WTC11 (cell line): ENCODE measurements at regions not wholly inside any gene's neighbourhood (a gene's known extent, or its start where the extent isn't known, plus 50 kb on each side); places are given as distances from the start of the nearest gene placed in this dataset.
"Not testable (repeated sequence)": the region's sequence is repeated elsewhere in the genome, so short reads cannot be mapped to it uniquely, and the experiment has no call there.

Source experiments
- ATAC-seq: fragments of 200-7000 bp; cut with Tn5 transposase; 2 replicates; pipeline ENCODE4 v1.10.0; 2021; ENCODE audit warnings: mild to moderate bottlenecking, moderate library complexity
- CTCF ChIA-PET: fragments of 300-600 bp; sonication (Branson Sonifier 250); formaldehyde crosslinking; loops from one replicate; lab custom pipeline; 2021; ENCODE audit warnings: antibody characterized with exemption; lab: Charles Lee
- POLR2A ChIA-PET: fragments of 350-600 bp; sonication (Branson Sonifier 250); formaldehyde crosslinking; loops from one replicate; lab custom pipeline; 2021; ENCODE audit warnings: antibody characterized with exemption; lab: Charles Lee
- DNase-seq: peaks from one replicate; pipeline ENCODE4 v3.0.0; 2021; ENCODE audit warnings: low spot score
- H3K27ac Mint-ChIP-seq: 2 replicates; pipeline ENCODE4 v1.8.0; 2021; ENCODE audit warnings: mixed read lengths
- H3K27me3 Mint-ChIP-seq: 2 replicates; pipeline ENCODE4 v1.8.0; 2021; ENCODE audit warnings: low read depth, mild to moderate bottlenecking, moderate library complexity, mixed read lengths
- H3K36me3 Mint-ChIP-seq: 2 replicates; pipeline ENCODE4 v1.8.0; 2021; ENCODE audit warnings: mixed read lengths
- H3K4me1 Mint-ChIP-seq: 2 replicates; pipeline ENCODE4 v1.8.0; 2022; ENCODE audit warnings: mixed read lengths
- H3K4me3 Mint-ChIP-seq: 2 replicates; pipeline ENCODE4 v1.8.0; 2021; ENCODE audit warnings: mild to moderate bottlenecking, moderate library complexity, mixed read lengths
- H3K9me3 Mint-ChIP-seq: 2 replicates; pipeline ENCODE4 v1.8.0; 2021; ENCODE audit warnings: mixed read lengths
- CREB1 ChIP-seq: sonication (generic); formaldehyde crosslinking; IDR thresholded peaks from 2 replicates; pipeline ENCODE4 v1.8.0; 2023; ENCODE audit warnings: mild to moderate bottlenecking, missing genetic modification reagents
- EMX1 ChIP-seq: fragments of 250-450 bp; sonication (Bioruptor Pico); IDR thresholded peaks from 2 replicates; pipeline ENCODE4 v1.8.0; 2021; ENCODE audit warnings: mild to moderate bottlenecking
- FOXK1 ChIP-seq: sonication (generic); formaldehyde crosslinking; IDR thresholded peaks from 2 replicates; pipeline ENCODE4 v1.8.0; 2022; ENCODE audit warnings: mild to moderate bottlenecking, moderate library complexity, missing genetic modification reagents
- PRRX2 ChIP-seq: fragments of 250-450 bp; sonication (Bioruptor Pico); IDR thresholded peaks from 2 replicates; pipeline ENCODE4 v1.8.0; 2021; ENCODE audit warnings: mild to moderate bottlenecking
- ZNF232 ChIP-seq: sonication (generic); formaldehyde crosslinking; IDR thresholded peaks from 2 replicates; pipeline ENCODE4 v1.8.0; 2022; ENCODE audit warnings: mild to moderate bottlenecking, missing genetic modification reagents
- ZNF317 ChIP-seq: sonication (generic); formaldehyde crosslinking; IDR thresholded peaks from 2 replicates; pipeline ENCODE4 v1.8.1; 2023; ENCODE audit warnings: low read depth, mild to moderate bottlenecking, moderate library complexity, missing genetic modification reagents, borderline replicate concordance
- ZNF396 ChIP-seq: fragments of 250-450 bp; sonication (Bioruptor Pico); IDR thresholded peaks from 2 replicates; pipeline ENCODE4 v1.8.0; 2021; ENCODE audit warnings: mild to moderate bottlenecking, moderate library complexity, borderline replicate concordance
- TF ChIP-seq, protein P1 (sequence below): sonication (generic); formaldehyde crosslinking; IDR thresholded peaks from 2 replicates; pipeline ENCODE4 v1.8.1; 2022; ENCODE audit warnings: missing genetic modification reagents, borderline replicate concordance
- TF ChIP-seq, protein P2 (sequence below): sonication (generic); formaldehyde crosslinking; IDR thresholded peaks from 2 replicates; pipeline ENCODE4 v1.8.1; 2023; ENCODE audit warnings: mild to moderate bottlenecking, missing genetic modification reagents
- TF ChIP-seq, protein P3 (sequence below): fragments of 250-450 bp; sonication (Bioruptor Pico); IDR thresholded peaks from 2 replicates; pipeline ENCODE4 v1.9.0; 2021; ENCODE audit warnings: moderate library complexity, mild to moderate bottlenecking, inconsistent platforms, borderline replicate concordance
- TF ChIP-seq, protein P4 (sequence below): sonication (generic); formaldehyde crosslinking; IDR thresholded peaks from 2 replicates; pipeline ENCODE4 v1.8.1; 2022; ENCODE audit warnings: mild to moderate bottlenecking, missing genetic modification reagents, moderate library complexity, borderline replicate concordance
- TF ChIP-seq, protein P5 (sequence below): sonication (generic); formaldehyde crosslinking; conservative IDR thresholded peaks from 2 replicates; pipeline ENCODE4 v1.8.1; 2022; ENCODE audit warnings: mild to moderate bottlenecking, missing genetic modification reagents
- TF ChIP-seq, protein P6 (sequence below): sonication (generic); formaldehyde crosslinking; IDR thresholded peaks from 2 replicates; pipeline ENCODE4 v1.8.1; 2022; ENCODE audit warnings: mild to moderate bottlenecking, moderate library complexity, missing genetic modification reagents
- TF ChIP-seq, protein P7 (sequence below): sonication (generic); formaldehyde crosslinking; IDR thresholded peaks from 2 replicates; pipeline ENCODE4 v1.8.0; 2022; ENCODE audit warnings: missing genetic modification reagents
- TF ChIP-seq, protein P8 (sequence below): fragments of 200-600 bp; IDR thresholded peaks from 2 replicates; pipeline ENCODE4 v1.8.0; 2022; ENCODE audit warnings: antibody characterized with exemption

DNA sequence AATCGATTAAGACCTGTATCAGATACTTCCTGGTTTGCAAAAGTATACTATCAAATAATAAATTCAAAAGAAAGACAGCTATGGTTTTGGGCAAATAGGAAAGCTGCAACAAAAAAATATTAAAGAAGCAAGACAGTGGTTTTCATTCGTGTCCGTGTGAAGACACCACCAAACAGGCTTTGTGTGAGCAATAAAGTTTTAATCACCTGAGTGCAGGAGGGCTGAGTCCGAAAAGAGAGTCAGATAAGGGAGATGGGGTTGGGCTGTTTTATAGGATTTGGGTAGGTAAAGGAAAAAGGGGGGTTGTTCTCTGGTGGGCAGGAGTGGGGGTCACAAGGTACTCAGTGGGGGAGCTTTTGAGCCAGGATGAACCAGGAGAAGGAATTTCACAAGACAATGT is 609.7 kb upstream of the LUZP2 start:
- DNase-seq, H3K4me3 Mint-ChIP-seq, H3K27me3 Mint-ChIP-seq, CTCF ChIA-PET, H3K36me3 Mint-ChIP-seq, ATAC-seq, POLR2A ChIA-PET: not testable (repeated sequence)
- peaks cover 19% of the 10 kb centered on the region for H3K9me3 Mint-ChIP-seq
- peaks cover 14% of the 10 kb centered on the region for H3K4me1 Mint-ChIP-seq
- peak overlapping the region; percentile 61; the same call in 1 of the 2 replicates for H3K27ac Mint-ChIP-seq

DNA sequence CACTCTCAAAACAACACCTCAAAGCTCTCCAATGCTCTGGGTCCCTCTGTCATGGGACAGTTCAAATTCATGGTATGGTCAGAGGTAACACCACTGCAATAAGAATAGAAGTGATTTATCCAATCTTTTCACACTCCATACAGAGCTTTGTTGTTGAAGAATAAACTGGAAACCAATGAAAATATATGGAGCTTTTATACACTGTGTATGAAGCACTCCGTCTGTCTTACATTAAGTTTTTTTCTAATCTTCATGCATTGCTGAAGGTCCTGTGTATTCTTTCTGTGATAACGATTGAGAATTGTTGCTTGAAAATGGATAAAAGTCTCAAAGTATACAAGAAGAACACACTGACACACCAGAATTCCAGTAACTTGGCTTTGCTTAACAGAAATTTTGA is 603.7 kb upstream of the LUZP2 start:
- no peaks in the 10 kb centered on the region for H3K4me1 Mint-ChIP-seq
- no peak for ATAC-seq
- H3K27ac Mint-ChIP-seq, result no peak overlapping the region
- H3K36me3 Mint-ChIP-seq, result peaks cover 7% of the 10 kb centered on the region; the same call in 1 of the 2 replicates
- CTCF ChIA-PET, result no interaction called here
- H3K9me3 Mint-ChIP-seq, result peaks cover 18% of the 10 kb centered on the region
- POLR2A ChIA-PET, result no interaction called here
- no peak for DNase-seq
- no peaks in the 10 kb centered on the region for H3K27me3 Mint-ChIP-seq
- no peak for TF ChIP-seq ZNF396 (CRISPR knock-in tag)
- TF ChIP-seq ZNF232 (CRISPR knock-in tag), result no peak
- no peak for TF ChIP-seq EMX1 (CRISPR knock-in tag)
- TF ChIP-seq, protein P1, sequence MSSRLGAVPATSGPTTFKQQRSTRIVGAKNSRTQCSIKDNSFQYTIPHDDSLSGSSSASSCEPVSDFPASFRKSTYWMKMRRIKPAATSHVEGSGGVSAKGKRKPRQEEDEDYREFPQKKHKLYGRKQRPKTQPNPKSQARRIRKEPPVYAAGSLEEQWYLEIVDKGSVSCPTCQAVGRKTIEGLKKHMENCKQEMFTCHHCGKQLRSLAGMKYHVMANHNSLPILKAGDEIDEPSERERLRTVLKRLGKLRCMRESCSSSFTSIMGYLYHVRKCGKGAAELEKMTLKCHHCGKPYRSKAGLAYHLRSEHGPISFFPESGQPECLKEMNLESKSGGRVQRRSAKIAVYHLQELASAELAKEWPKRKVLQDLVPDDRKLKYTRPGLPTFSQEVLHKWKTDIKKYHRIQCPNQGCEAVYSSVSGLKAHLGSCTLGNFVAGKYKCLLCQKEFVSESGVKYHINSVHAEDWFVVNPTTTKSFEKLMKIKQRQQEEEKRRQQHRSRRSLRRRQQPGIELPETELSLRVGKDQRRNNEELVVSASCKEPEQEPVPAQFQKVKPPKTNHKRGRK (CRISPR knock-in tag), result no peak
- TF ChIP-seq, protein P2, sequence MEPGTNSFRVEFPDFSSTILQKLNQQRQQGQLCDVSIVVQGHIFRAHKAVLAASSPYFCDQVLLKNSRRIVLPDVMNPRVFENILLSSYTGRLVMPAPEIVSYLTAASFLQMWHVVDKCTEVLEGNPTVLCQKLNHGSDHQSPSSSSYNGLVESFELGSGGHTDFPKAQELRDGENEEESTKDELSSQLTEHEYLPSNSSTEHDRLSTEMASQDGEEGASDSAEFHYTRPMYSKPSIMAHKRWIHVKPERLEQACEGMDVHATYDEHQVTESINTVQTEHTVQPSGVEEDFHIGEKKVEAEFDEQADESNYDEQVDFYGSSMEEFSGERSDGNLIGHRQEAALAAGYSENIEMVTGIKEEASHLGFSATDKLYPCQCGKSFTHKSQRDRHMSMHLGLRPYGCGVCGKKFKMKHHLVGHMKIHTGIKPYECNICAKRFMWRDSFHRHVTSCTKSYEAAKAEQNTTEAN (CRISPR knock-in tag), result no peak
- H3K4me3 Mint-ChIP-seq, result no peak overlapping the region

DNA sequence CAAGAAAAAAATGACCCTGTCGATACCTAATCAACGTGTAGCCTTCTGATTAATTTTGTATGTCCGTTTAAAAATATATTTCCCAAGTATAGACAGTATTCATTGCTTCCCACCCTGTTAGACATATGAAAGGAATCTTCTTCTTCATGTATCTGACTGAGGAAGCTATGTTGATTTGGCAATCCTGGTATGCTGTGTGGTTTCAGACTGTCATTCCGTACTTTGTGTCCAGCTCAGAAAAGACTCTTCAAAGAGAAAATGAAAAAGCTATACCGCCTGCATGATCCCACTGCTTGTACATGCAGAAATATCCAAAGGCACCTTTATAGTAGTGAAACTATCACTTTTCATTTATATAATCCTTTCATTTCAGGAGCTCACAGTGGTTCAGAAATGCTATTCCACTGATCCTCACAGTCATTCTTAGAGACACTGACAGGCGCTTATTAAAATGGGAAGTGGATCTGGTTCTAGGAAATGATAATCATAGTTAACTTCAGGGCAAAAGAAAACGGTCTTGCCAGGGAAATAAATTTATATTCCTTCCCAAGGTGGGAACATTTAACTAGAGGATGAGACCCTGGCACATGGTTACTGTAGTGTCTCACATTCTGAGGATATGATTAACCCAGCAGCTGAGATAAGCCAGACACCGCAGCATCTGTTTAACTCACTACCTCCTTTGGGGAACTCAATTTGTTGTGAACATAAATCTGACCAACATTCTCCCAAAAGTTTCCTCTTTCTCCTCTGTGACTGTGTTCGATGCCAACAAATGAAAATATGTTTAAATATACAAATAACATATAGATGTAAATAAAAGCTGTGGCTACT is 599.2 kb upstream of the LUZP2 start:
- TF ChIP-seq, protein P3, sequence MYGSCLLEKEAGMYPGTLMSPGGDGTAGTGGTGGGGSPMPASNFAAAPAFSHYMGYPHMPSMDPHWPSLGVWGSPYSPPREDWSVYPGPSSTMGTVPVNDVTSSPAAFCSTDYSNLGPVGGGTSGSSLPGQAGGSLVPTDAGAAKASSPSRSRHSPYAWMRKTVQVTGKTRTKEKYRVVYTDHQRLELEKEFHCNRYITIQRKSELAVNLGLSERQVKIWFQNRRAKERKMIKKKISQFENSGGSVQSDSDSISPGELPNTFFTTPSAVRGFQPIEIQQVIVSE, result no peak
- TF ChIP-seq, protein P4, sequence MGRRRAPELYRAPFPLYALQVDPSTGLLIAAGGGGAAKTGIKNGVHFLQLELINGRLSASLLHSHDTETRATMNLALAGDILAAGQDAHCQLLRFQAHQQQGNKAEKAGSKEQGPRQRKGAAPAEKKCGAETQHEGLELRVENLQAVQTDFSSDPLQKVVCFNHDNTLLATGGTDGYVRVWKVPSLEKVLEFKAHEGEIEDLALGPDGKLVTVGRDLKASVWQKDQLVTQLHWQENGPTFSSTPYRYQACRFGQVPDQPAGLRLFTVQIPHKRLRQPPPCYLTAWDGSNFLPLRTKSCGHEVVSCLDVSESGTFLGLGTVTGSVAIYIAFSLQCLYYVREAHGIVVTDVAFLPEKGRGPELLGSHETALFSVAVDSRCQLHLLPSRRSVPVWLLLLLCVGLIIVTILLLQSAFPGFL (CRISPR knock-in tag), result no peak
- H3K4me1 Mint-ChIP-seq, result no peaks in the 10 kb centered on the region
- H3K4me3 Mint-ChIP-seq, result no peak overlapping the region
- DNase-seq (no peak), ATAC-seq (no peak)
- no peaks in the 10 kb centered on the region for H3K36me3 Mint-ChIP-seq
- ChIA-PET POLR2A (no interaction called here), CTCF (no interaction called here)
- H3K27me3 Mint-ChIP-seq, result no peaks in the 10 kb centered on the region
- H3K9me3 Mint-ChIP-seq, result peaks cover under 1% of the 10 kb centered on the region; the same call in 1 of the 2 replicates
- no peak overlapping the region for H3K27ac Mint-ChIP-seq

DNA sequence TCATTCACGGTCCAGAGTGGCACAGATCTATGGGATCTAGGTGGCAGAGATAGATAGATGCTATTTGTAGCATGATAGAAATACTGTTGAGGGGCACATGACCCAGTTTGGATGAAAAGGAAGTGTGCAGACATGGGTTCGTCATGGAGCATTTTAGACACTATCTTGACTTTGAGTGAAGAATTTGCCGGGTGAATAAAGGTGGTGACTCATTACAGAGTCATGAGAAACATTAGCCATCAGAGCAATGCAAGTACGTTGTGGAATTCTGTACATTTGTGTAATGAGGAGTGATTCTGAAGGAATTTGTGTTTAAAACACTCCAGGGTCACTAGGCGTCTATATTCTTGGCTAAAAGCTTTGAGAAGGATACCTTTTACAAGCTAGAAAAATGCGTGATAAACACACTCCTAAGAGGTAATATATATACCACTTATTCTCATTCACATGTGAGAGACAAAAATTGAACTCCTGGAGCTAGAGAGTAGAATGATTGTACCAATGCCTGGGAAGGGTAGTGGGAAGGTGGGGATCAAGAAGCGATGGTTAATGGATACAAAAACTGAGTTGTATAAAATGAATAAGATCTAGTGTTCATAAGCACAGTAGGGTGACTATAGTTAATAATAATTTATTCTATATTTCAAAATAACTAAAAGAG is 593.7 kb upstream of the LUZP2 start:
- ATAC-seq (no peak), DNase-seq (no peak)
- H3K4me1 Mint-ChIP-seq, result no peaks in the 10 kb centered on the region
- ChIA-PET POLR2A (no interaction called here), CTCF (no interaction called here)
- peaks cover 4% of the 10 kb centered on the region for H3K9me3 Mint-ChIP-seq
- H3K27ac Mint-ChIP-seq, result no peak overlapping the region
- H3K36me3 Mint-ChIP-seq, result no peaks in the 10 kb centered on the region
- H3K4me3 Mint-ChIP-seq, result no peak overlapping the region
- H3K27me3 Mint-ChIP-seq, result no peaks in the 10 kb centered on the region
- TF ChIP-seq ZNF317 (CRISPR knock-in tag) (no peak), FOXK1 (no peak), CREB1 (CRISPR knock-in tag) (no peak), PRRX2 (CRISPR knock-in tag) (no peak)
- TF ChIP-seq, protein P5, sequence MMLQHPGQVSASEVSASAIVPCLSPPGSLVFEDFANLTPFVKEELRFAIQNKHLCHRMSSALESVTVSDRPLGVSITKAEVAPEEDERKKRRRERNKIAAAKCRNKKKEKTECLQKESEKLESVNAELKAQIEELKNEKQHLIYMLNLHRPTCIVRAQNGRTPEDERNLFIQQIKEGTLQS (CRISPR knock-in tag), result no peak
- TF ChIP-seq, protein P6, sequence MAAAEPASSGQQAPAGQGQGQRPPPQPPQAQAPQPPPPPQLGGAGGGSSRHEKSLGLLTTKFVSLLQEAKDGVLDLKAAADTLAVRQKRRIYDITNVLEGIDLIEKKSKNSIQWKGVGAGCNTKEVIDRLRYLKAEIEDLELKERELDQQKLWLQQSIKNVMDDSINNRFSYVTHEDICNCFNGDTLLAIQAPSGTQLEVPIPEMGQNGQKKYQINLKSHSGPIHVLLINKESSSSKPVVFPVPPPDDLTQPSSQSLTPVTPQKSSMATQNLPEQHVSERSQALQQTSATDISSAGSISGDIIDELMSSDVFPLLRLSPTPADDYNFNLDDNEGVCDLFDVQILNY (CRISPR knock-in tag), result no peak
- TF ChIP-seq, protein P7, sequence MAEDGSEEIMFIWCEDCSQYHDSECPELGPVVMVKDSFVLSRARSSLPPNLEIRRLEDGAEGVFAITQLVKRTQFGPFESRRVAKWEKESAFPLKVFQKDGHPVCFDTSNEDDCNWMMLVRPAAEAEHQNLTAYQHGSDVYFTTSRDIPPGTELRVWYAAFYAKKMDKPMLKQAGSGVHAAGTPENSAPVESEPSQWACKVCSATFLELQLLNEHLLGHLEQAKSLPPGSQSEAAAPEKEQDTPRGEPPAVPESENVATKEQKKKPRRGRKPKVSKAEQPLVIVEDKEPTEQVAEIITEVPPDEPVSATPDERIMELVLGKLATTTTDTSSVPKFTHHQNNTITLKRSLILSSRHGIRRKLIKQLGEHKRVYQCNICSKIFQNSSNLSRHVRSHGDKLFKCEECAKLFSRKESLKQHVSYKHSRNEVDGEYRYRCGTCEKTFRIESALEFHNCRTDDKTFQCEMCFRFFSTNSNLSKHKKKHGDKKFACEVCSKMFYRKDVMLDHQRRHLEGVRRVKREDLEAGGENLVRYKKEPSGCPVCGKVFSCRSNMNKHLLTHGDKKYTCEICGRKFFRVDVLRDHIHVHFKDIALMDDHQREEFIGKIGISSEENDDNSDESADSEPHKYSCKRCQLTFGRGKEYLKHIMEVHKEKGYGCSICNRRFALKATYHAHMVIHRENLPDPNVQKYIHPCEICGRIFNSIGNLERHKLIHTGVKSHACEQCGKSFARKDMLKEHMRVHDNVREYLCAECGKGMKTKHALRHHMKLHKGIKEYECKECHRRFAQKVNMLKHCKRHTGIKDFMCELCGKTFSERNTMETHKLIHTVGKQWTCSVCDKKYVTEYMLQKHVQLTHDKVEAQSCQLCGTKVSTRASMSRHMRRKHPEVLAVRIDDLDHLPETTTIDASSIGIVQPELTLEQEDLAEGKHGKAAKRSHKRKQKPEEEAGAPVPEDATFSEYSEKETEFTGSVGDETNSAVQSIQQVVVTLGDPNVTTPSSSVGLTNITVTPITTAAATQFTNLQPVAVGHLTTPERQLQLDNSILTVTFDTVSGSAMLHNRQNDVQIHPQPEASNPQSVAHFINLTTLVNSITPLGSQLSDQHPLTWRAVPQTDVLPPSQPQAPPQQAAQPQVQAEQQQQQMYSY (CRISPR knock-in tag), result no peak
- TF ChIP-seq, protein P8, sequence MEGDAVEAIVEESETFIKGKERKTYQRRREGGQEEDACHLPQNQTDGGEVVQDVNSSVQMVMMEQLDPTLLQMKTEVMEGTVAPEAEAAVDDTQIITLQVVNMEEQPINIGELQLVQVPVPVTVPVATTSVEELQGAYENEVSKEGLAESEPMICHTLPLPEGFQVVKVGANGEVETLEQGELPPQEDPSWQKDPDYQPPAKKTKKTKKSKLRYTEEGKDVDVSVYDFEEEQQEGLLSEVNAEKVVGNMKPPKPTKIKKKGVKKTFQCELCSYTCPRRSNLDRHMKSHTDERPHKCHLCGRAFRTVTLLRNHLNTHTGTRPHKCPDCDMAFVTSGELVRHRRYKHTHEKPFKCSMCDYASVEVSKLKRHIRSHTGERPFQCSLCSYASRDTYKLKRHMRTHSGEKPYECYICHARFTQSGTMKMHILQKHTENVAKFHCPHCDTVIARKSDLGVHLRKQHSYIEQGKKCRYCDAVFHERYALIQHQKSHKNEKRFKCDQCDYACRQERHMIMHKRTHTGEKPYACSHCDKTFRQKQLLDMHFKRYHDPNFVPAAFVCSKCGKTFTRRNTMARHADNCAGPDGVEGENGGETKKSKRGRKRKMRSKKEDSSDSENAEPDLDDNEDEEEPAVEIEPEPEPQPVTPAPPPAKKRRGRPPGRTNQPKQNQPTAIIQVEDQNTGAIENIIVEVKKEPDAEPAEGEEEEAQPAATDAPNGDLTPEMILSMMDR, result no peak
